CD4-positive, alpha-beta T cell (primary cell): ENCODE measurements at regions not wholly inside any gene's neighbourhood (a gene's known extent, or its start where the extent isn't known, plus 50 kb on each side); places are given as distances from the start of the nearest gene placed in this dataset.
A peak's percentile ranks its signal among the peaks of the same experiment; 100 is the strongest.
"Not testable (repeated sequence)": the region's sequence is repeated elsewhere in the genome, so short reads cannot be mapped to it uniquely, and the experiment has no call there.

Experiments
- ATAC-seq: fragments of 200-7000 bp; cut with Tn5 transposase; one replicate; pipeline ENCODE4 v1.10.0; 2022; ENCODE audit warnings: mild to moderate bottlenecking; ENCODE audit not compliant: poor library complexity
- CTCF ChIA-PET: fragments of 350-600 bp; sonication (Branson Sonifier 250); formaldehyde crosslinking; loops from one replicate; lab custom pipeline; 2021; ENCODE audit warnings: antibody characterized with exemption, inconsistent platforms; lab: Charles Lee
- POLR2A ChIA-PET: fragments of 350-600 bp; sonication (Branson Sonifier 250); formaldehyde crosslinking; loops from one replicate; lab custom pipeline; 2021; ENCODE audit warnings: antibody characterized with exemption, inconsistent platforms; lab: Charles Lee
- DNase-seq, 14 experiments: peaks; one replicate each; pipeline ENCODE4 v3.0.0-alpha.2; 2013 to 2020; ENCODE audit warnings: mixed read lengths in 2 of 14
- H3K27ac ChIP-seq, 2 donors: one replicate each; pipeline versions ENCODE4 v1.5.1 to v1.7.0; 2013; ENCODE audit warnings: low read length in 2 of 2, low read depth in 1 of 2, mild to moderate bottlenecking in 1 of 2
- H3K27me3 ChIP-seq, 2 experiments: 1 replicate in 1 of 2; 2 replicates in 1 of 2; pipeline versions ENCODE4 v1.6.1 to v1.7.0; 2013; ENCODE audit warnings: low read length in 2 of 2, control low read depth in 1 of 2, mild to moderate bottlenecking in 1 of 2, moderate library complexity in 1 of 2; ENCODE audit not compliant: insufficient read depth in 2 of 2, control insufficient read depth in 1 of 2
- H3K36me3 ChIP-seq: one replicate; pipeline ENCODE4 v1.6.1; 2013; ENCODE audit warnings: low read length, control low read depth; ENCODE audit not compliant: insufficient read depth
- H3K4me1 ChIP-seq: one replicate; pipeline ENCODE4 v1.6.1; 2013; ENCODE audit warnings: low read length, control low read depth; ENCODE audit not compliant: insufficient read depth
- H3K4me3 ChIP-seq: one replicate; pipeline ENCODE4 v1.5.1; 2013; ENCODE audit warnings: mild to moderate bottlenecking, low read length, moderate library complexity
- H3K9me3 ChIP-seq, 2 experiments: 1 replicate in 1 of 2; 2 replicates in 1 of 2; pipeline versions ENCODE4 v1.6.1 to v1.7.0; 2013; ENCODE audit warnings: low read length in 2 of 2, mild to moderate bottlenecking in 2 of 2, control low read depth in 1 of 2, moderate library complexity in 1 of 2; ENCODE audit not compliant: control insufficient read depth in 1 of 2, insufficient read depth in 1 of 2
- H3K27ac Mint-ChIP-seq: one replicate; pipeline ENCODE4 v1.8.0; 2020; ENCODE audit warnings: mixed read lengths
- H3K27me3 Mint-ChIP-seq: one replicate; pipeline ENCODE4 v1.8.0; 2021; ENCODE audit warnings: mixed read lengths
- H3K36me3 Mint-ChIP-seq: one replicate; pipeline ENCODE4 v1.8.0; 2021; ENCODE audit warnings: low read depth, mixed read lengths
- H3K4me1 Mint-ChIP-seq: one replicate; pipeline ENCODE4 v1.8.0; 2021; ENCODE audit warnings: low read depth, mixed read lengths
- H3K4me3 Mint-ChIP-seq: one replicate; pipeline ENCODE4 v1.8.0; 2020; ENCODE audit warnings: mild to moderate bottlenecking, mixed read lengths
- H3K9me3 Mint-ChIP-seq: one replicate; pipeline ENCODE4 v1.8.0; 2020; ENCODE audit warnings: mixed read lengths
- CTCF ChIP-seq: fragments of 200-600 bp; IDR thresholded peaks from one replicate; pipeline ENCODE4 v1.8.0; 2022; ENCODE audit warnings: antibody characterized with exemption, mild to moderate bottlenecking
- intact Hi-C, 2 experiments: fragments of 100-400 bp; cut with DNase I in 1 of 2; cut with micrococcal nuclease in 1 of 2; formaldehyde crosslinking; loops; one replicate each; pipeline versions ENCODE4 v1.15.1 to v1.9.0; 2023 to 2025; cut with DNase I, micrococcal nuclease

GRCh38 chr5:7306556-7306955 lies 89.4 kb upstream of the ADCY2 start:
- H3K9me3 Mint-ChIP-seq, intact Hi-C loops, H3K4me3 ChIP-seq, H3K9me3 ChIP-seq, H3K27ac Mint-ChIP-seq, H3K4me1 ChIP-seq, H3K4me3 Mint-ChIP-seq, H3K36me3 Mint-ChIP-seq, H3K4me1 Mint-ChIP-seq, ATAC-seq, H3K27me3 Mint-ChIP-seq, CTCF ChIA-PET, H3K27ac ChIP-seq, POLR2A ChIA-PET, H3K36me3 ChIP-seq, H3K27me3 ChIP-seq: not testable (repeated sequence)
- DNase-seq: peak in 4 of 14 experiments; percentile 8 to 52 (median 20)

- H3K4me1 ChIP-seq, H3K4me3 ChIP-seq, POLR2A ChIA-PET, H3K27ac ChIP-seq, H3K4me1 Mint-ChIP-seq, DNase-seq, H3K27ac Mint-ChIP-seq, H3K27me3 Mint-ChIP-seq, CTCF ChIA-PET, H3K27me3 ChIP-seq, H3K36me3 ChIP-seq, H3K4me3 Mint-ChIP-seq, H3K9me3 Mint-ChIP-seq, intact Hi-C loops, H3K36me3 Mint-ChIP-seq, ATAC-seq, H3K9me3 ChIP-seq: not testable (repeated sequence)
These were observed 88.2 kb upstream of the ADCY2 start for GRCh38 chr5:7307709-7308108.

GRCh38 chr5:7309715-7310114 lies 86.2 kb upstream of the ADCY2 start:
- H3K36me3 ChIP-seq, ATAC-seq, H3K4me1 ChIP-seq, H3K36me3 Mint-ChIP-seq, H3K4me3 ChIP-seq, H3K27me3 ChIP-seq, DNase-seq, H3K27ac Mint-ChIP-seq, POLR2A ChIA-PET, H3K4me3 Mint-ChIP-seq, H3K9me3 ChIP-seq, H3K27me3 Mint-ChIP-seq, H3K27ac ChIP-seq, H3K9me3 Mint-ChIP-seq, H3K4me1 Mint-ChIP-seq, intact Hi-C loops, CTCF ChIA-PET: not testable (repeated sequence)

- POLR2A ChIA-PET, H3K9me3 ChIP-seq, H3K36me3 ChIP-seq, DNase-seq, H3K4me1 Mint-ChIP-seq, H3K27me3 Mint-ChIP-seq, H3K4me3 Mint-ChIP-seq, H3K36me3 Mint-ChIP-seq, H3K27ac ChIP-seq, H3K9me3 Mint-ChIP-seq, CTCF ChIA-PET, ATAC-seq, H3K4me3 ChIP-seq, H3K27me3 ChIP-seq, H3K27ac Mint-ChIP-seq, intact Hi-C loops, H3K4me1 ChIP-seq: not testable (repeated sequence)
These were observed 85.3 kb upstream of the ADCY2 start for GRCh38 chr5:7310656-7311055.

- Mint-ChIP-seq H3K27me3 (peaks cover 15% of the 10 kb centered on the region), H3K4me1 (no peaks in the 10 kb centered on the region), H3K27ac (no peak overlapping the region), H3K9me3 (no peaks in the 10 kb centered on the region), H3K4me3 (no peak overlapping the region), H3K36me3 (no peaks in the 10 kb centered on the region)
- no peak for ATAC-seq
- no peak for DNase-seq
- POLR2A ChIA-PET: no interaction called here
- H3K4me1 ChIP-seq: no peaks in the 10 kb centered on the region
- no peak overlapping the region for H3K4me3 ChIP-seq
- no peaks in the 10 kb centered on the region for H3K27me3 ChIP-seq
- H3K27ac ChIP-seq: no peak overlapping the region
- CTCF ChIA-PET: no interaction called here
- intact Hi-C loops: no loop called here
- no peaks in the 10 kb centered on the region for H3K36me3 ChIP-seq
- H3K9me3 ChIP-seq: no peaks in the 10 kb centered on the region
- TF ChIP-seq CTCF: no peak
These were observed 80.8 kb upstream of the ADCY2 start for GRCh38 chr5:7315118-7315517.
